GM19035 (cell line): ENCODE measurements at regions not wholly inside any gene's neighbourhood (a gene's known extent, or its start where the extent isn't known, plus 50 kb on each side); places are given as distances from the start of the nearest gene placed in this dataset.

Experiments used
- ATAC-seq: cut with Tn5 transposase; IDR thresholded peaks from one replicate; pipeline ENCODE4 v1.9.1; 2021; ENCODE audit not compliant: unreplicated experiment

DNA sequence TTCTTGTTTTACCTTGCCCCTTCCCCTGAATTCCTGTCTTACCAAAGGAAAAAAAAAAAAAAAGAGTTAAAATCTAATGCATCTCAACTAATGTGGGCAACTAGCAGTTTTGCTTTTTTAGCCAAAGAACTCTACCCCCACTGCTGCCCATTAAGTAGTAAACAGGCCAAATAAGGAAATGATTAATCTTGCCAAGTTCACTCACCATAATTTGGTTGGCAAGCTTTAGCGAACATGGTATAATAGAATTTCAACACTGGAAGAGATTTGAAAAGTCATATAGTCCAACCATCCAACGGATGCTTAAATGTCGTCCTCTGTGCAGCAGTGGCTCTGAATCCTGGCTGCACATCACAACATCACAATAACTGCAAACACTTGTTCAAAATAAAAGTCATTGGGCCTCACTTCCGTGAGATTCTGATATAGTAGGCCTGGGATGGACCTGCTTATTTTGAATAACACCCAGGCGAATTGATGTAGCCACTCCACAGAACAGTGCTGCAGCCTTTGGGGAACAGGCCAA, 142.0 kb upstream of the UBE2E1 start:
- no peak for ATAC-seq

DNA sequence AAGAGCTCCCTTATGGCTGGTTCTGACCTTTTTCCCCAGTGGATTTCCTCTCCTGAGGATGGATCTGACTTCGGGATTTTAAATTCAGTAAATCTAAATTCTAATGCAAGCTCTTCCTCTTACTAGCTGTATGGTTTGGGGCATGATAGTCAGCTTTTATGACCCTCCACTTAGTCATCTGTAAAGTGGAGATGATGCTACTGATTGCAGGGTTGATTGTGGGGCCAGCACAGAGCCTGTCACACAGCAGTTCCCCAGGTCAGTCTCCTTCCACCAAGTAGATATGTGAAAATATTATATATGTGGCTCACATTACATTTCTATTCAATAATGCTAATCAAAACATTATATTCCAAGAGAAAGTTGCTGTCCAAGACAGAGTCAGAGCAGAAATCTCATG, 141.3 kb upstream of the UBE2E1 start:
- ATAC-seq: no peak

DNA sequence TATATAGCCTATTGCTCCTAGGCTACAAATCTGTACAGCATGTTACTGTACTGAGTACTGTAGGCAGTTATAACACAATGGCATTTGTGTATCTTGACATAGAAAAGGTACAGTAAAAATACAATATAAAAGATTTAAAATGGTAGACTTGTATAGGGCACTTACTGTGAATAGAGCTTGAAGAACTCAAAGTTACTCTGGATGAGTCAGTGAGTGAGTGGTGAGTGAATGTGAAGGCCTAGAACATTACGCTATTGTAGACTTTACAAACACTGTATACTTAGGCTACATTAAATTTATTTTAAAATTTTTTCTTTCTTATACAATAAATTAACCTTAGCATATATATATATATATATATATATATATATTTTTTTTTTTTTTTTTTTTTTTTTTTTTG, 140.0 kb upstream of the UBE2E1 start:
- no peak for ATAC-seq

- ATAC-seq: no peak
Measured at GRCh38 chr3:23666818-23667217, 138.9 kb upstream of the UBE2E1 start.

- no peak for ATAC-seq
Measured at GRCh38 chr3:23667536-23668429, 138.0 kb upstream of the UBE2E1 start.

DNA sequence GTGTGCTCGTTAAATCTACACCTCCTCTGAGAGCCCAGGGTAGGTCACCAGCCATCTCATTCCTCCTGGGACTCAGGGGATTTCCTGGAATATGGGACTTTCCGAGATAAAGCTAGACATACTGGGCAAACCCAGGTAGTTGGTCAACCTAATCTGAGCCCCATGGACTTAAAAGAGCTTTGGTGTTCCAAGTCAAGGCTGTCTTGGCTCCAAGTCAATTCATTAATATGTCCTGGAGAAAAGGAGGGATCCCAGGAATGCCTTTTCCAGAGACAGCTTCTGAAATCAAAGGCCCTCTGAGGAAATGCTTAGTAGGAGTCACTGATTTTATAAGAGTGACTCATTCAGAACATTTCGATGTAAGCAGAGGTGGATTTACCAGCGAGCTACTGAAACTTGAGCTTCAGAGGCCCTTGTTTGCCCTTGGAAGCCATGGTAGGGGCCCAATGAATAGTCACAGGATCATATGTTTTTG, 137.3 kb upstream of the UBE2E1 start:
- no peak for ATAC-seq

- ATAC-seq: no peak
Measured at GRCh38 chr3:23669541-23670255, 136.1 kb upstream of the UBE2E1 start.

DNA sequence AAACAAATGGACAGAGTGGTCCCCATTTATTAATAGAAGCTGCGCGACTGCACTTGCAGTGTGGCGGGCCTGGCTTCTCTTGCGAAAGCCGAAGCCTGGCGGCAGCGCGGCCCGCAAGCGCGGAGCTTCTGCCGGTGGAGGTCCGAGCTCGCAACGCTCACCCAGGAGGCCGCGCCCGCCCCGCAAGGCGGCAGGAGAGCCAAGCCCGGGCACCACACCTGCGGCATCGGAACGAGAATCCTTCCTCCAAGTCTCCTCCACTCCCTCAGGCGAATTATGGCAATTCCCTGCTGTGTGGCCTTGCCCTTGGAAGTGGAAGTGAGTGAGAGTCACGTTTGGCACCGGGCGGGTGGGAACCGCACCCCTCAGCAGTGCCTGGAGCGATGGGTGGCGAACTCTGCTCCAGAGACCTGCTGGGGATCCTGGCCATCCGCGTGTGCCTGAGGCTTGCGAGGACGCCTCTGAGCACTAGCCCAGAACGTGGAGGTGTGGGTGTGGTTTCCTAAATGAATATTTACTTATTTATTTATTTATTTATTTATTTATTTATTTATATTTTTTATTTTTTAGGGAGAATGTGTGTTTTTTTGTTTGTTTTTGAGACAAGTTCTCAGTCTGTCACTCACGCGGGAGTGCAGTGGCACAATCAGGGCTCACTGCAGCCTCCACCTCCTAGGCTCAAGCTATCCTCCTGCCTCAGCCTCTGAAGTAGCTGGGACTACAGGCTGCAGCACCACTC, 133.7 kb upstream of the UBE2E1 start:
- ATAC-seq: no peak

GRCh38 chr3:23672628-23673027, 133.1 kb upstream of the UBE2E1 start:
- no peak for ATAC-seq

DNA sequence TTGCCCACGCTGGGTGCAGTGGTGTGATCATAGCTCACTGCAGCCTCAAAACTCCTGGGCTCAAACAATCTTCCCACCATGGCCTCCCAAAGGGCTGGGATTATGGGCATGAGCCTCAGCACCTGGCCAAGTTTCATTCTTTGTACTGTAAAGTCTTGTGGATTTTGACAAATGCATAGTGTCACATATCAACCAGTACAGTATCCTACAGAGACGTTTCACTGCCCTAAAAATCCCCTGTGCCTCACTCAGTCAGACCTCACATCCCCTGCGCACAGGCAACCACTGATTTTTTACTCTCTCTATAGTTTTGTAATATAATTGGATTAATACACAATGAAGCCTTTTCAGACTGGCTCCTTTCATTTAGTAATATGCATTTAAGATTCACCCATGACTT, 130.7 kb upstream of the UBE2E1 start:
- ATAC-seq: no peak

GRCh38 chr3:23676093-23676492, 129.7 kb upstream of the UBE2E1 start:
- ATAC-seq: no peak

- no peak for ATAC-seq
Measured at GRCh38 chr3:23682646-23683045, 123.1 kb upstream of the UBE2E1 start.

- no peak for ATAC-seq
Measured at GRCh38 chr3:23685541-23686258, 120.1 kb upstream of the UBE2E1 start.

- ATAC-seq: no peak
Measured at GRCh38 chr3:23686519-23686918, 119.2 kb upstream of the UBE2E1 start.

GRCh38 chr3:23691357-23691895, 114.3 kb upstream of the UBE2E1 start:
- no peak for ATAC-seq

- ATAC-seq: no peak
Measured at GRCh38 chr3:23696842-23697241, 108.9 kb upstream of the UBE2E1 start.

DNA sequence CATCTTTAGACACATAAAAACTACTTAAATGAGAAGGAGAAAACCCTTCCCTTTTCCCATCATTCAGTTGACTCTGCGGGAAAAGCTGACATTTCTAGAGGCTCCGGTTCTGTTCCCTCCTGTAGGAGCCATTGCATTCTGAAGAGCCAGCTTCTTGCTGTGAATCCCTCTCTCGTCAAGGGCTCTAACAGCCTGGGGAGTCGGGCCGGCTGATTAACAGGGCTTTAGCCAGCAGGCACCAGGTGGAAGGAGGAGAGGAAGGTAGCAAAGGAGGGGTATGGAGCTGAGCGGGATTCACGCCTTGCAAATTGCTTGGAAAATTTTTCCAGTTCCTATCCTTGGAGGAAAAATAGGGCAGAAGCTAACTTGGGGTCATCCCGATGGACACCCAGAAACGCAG, 108.3 kb upstream of the UBE2E1 start:
- no peak for ATAC-seq

GRCh38 chr3:23698652-23699313, 107.0 kb upstream of the UBE2E1 start:
- ATAC-seq: no peak

GRCh38 chr3:23700616-23701015, 105.1 kb upstream of the UBE2E1 start:
- no peak for ATAC-seq
